ENCODE measurements at regions not wholly inside any gene's neighbourhood (a gene's known extent, or its start where the extent isn't known, plus 50 kb on each side); places are given as distances from the start of the nearest gene placed in this dataset.

- no peak for TF ChIP-seq TAF1 (IDR thresholded peaks at IDR 0.05; ENCODE audit: low read depth)
Observed at GRCh38 chr15:62618846-62619504, 423.6 kb upstream of the TPM1 start.

GRCh38 chr15:62619526-62619925 is 423.0 kb upstream of the TPM1 start:
- TF ChIP-seq FOXM1 (IDR thresholded peaks at IDR 0.05; ENCODE audit: borderline replicate concordance, low read depth) (no peak), EGR1 (IDR thresholded peaks at IDR 0.05) (no peak), CREB1 (IDR thresholded peaks at IDR 0.05; ENCODE audit: low read depth) (no peak), EP300 (IDR thresholded peaks at IDR 0.05; ENCODE audit: borderline replicate concordance) (no peak), RAD21 (IDR thresholded peaks at IDR 0.05; ENCODE audit: low read depth) (no peak), NFIC (IDR thresholded peaks at IDR 0.05) (no peak), TAF1 (IDR thresholded peaks at IDR 0.05; ENCODE audit: low read depth) (no peak), CEBPB (IDR thresholded peaks at IDR 0.05) (no peak), YY1 (IDR thresholded peaks at IDR 0.05; ENCODE audit: low read depth) (no peak), TEAD4 (IDR thresholded peaks at IDR 0.05) (no peak), ZBTB7A (IDR thresholded peaks at IDR 0.05; ENCODE audit: low read depth) (no peak)
- TF ChIP-seq, protein P1, sequence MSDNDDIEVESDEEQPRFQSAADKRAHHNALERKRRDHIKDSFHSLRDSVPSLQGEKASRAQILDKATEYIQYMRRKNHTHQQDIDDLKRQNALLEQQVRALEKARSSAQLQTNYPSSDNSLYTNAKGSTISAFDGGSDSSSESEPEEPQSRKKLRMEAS (IDR thresholded peaks at IDR 0.05): no peak

- no peak for TF ChIP-seq CREB1 (IDR thresholded peaks at IDR 0.05; ENCODE audit: low read depth)
- no peak for TF ChIP-seq CEBPB (IDR thresholded peaks at IDR 0.05)
- TF ChIP-seq, protein P2, sequence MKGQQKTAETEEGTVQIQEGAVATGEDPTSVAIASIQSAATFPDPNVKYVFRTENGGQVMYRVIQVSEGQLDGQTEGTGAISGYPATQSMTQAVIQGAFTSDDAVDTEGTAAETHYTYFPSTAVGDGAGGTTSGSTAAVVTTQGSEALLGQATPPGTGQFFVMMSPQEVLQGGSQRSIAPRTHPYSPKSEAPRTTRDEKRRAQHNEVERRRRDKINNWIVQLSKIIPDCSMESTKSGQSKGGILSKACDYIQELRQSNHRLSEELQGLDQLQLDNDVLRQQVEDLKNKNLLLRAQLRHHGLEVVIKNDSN (IDR thresholded peaks at IDR 0.05): no peak
- TF ChIP-seq RAD21 (IDR thresholded peaks at IDR 0.05; ENCODE audit: low read depth): no peak
- TF ChIP-seq, protein P1 (IDR thresholded peaks at IDR 0.05): no peak
- no peak for TF ChIP-seq EP300 (IDR thresholded peaks at IDR 0.05; ENCODE audit: borderline replicate concordance)
- TF ChIP-seq FOXM1 (IDR thresholded peaks at IDR 0.05; ENCODE audit: borderline replicate concordance, low read depth): no peak
- TF ChIP-seq NFIC (IDR thresholded peaks at IDR 0.05): no peak
Observed at GRCh38 chr15:62622775-62623174, 419.8 kb upstream of the TPM1 start.

- TF ChIP-seq EGR1 (IDR thresholded peaks at IDR 0.05) (no peak), EP300 (IDR thresholded peaks at IDR 0.05; ENCODE audit: borderline replicate concordance) (no peak), CEBPB (IDR thresholded peaks at IDR 0.05) (no peak), NFIC (IDR thresholded peaks at IDR 0.05) (no peak), FOXM1 (IDR thresholded peaks at IDR 0.05; ENCODE audit: borderline replicate concordance, low read depth) (no peak), TAF1 (IDR thresholded peaks at IDR 0.05; ENCODE audit: low read depth) (no peak), YY1 (IDR thresholded peaks at IDR 0.05; ENCODE audit: low read depth) (no peak), TCF12 (IDR thresholded peaks at IDR 0.05; ENCODE audit: low read depth) (no peak), RAD21 (IDR thresholded peaks at IDR 0.05; ENCODE audit: low read depth) (no peak), CREB1 (IDR thresholded peaks at IDR 0.05; ENCODE audit: low read depth) (no peak)
- TF ChIP-seq, protein P2 (IDR thresholded peaks at IDR 0.05): no peak
Observed at GRCh38 chr15:62624547-62625378, 417.8 kb upstream of the TPM1 start.

DNA sequence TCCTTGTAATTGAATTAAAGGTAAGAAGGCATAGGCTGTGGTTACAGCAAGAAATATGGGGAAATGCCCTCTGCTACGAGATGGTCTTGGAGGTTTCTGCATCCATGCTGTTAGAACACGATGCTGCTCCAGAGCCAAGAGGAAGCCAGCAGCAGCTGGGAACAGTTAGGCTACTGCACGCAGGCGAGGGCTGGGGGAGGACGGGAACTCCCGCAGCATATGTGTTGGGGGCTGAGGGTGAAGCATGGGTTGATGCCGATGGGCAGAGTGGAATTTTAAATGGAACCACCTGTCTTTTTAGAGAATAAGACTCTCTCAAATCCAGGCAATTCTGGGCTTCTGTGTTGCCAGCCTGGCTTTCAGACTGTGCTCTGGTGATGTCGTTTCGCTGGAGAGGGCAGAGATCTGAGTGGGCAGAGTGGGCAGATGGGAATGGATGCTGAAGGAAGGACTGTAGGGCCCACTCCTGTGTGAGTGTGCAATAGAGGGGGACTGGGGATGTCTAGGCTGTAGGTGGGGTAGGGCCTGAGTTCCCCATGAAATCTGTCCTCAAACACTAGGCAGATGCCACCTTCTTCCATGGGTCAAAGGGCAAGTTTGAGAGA is 417.0 kb upstream of the TPM1 start:
- TF ChIP-seq TCF12 (IDR thresholded peaks at IDR 0.05; ENCODE audit: low read depth): no peak
- no peak for TF ChIP-seq EGR1 (IDR thresholded peaks at IDR 0.05)
- no peak for TF ChIP-seq TEAD4 (IDR thresholded peaks at IDR 0.05)
- no peak for TF ChIP-seq ZBTB7A (IDR thresholded peaks at IDR 0.05; ENCODE audit: low read depth)
- no peak for TF ChIP-seq YY1 (IDR thresholded peaks at IDR 0.05; ENCODE audit: low read depth)
- no peak for TF ChIP-seq REST (IDR thresholded peaks at IDR 0.05; ENCODE audit: low read depth)
- TF ChIP-seq, protein P1 (IDR thresholded peaks at IDR 0.05): no peak

GRCh38 chr15:62626903-62627302 is 415.6 kb upstream of the TPM1 start:
- TF ChIP-seq FOXM1 (IDR thresholded peaks at IDR 0.05; ENCODE audit: borderline replicate concordance, low read depth) (no peak), TEAD4 (IDR thresholded peaks at IDR 0.05) (no peak), EP300 (IDR thresholded peaks at IDR 0.05; ENCODE audit: borderline replicate concordance) (no peak), EGR1 (IDR thresholded peaks at IDR 0.05) (no peak), TAF1 (IDR thresholded peaks at IDR 0.05; ENCODE audit: low read depth) (no peak), CEBPB (IDR thresholded peaks at IDR 0.05) (no peak), NFIC (IDR thresholded peaks at IDR 0.05) (no peak), ZBTB7A (IDR thresholded peaks at IDR 0.05; ENCODE audit: low read depth) (no peak), RAD21 (IDR thresholded peaks at IDR 0.05; ENCODE audit: low read depth) (no peak), CREB1 (IDR thresholded peaks at IDR 0.05; ENCODE audit: low read depth) (no peak), REST (IDR thresholded peaks at IDR 0.05; ENCODE audit: low read depth) (no peak), YY1 (IDR thresholded peaks at IDR 0.05; ENCODE audit: low read depth) (no peak), TCF12 (IDR thresholded peaks at IDR 0.05; ENCODE audit: low read depth) (no peak)
- TF ChIP-seq, protein P2 (IDR thresholded peaks at IDR 0.05): no peak
- TF ChIP-seq, protein P1 (IDR thresholded peaks at IDR 0.05): no peak
